WTC11 (cell line): ENCODE measurements at regions not wholly inside any gene's neighbourhood (a gene's known extent, or its start where the extent isn't known, plus 50 kb on each side); places are given as distances from the start of the nearest gene placed in this dataset.

Experiments used
- ATAC-seq: fragments of 200-7000 bp; cut with Tn5 transposase; 2 replicates; pipeline ENCODE4 v1.10.0; 2021; ENCODE audit warnings: mild to moderate bottlenecking, moderate library complexity
- CTCF ChIA-PET: fragments of 300-600 bp; sonication (Branson Sonifier 250); formaldehyde crosslinking; loops from one replicate; lab custom pipeline; 2021; ENCODE audit warnings: antibody characterized with exemption; lab: Charles Lee
- POLR2A ChIA-PET: fragments of 350-600 bp; sonication (Branson Sonifier 250); formaldehyde crosslinking; loops from one replicate; lab custom pipeline; 2021; ENCODE audit warnings: antibody characterized with exemption; lab: Charles Lee
- DNase-seq: peaks from one replicate; pipeline ENCODE4 v3.0.0; 2021; ENCODE audit warnings: low spot score
- H3K27ac Mint-ChIP-seq: 2 replicates; pipeline ENCODE4 v1.8.0; 2021; ENCODE audit warnings: mixed read lengths
- H3K27me3 Mint-ChIP-seq: 2 replicates; pipeline ENCODE4 v1.8.0; 2021; ENCODE audit warnings: low read depth, mild to moderate bottlenecking, moderate library complexity, mixed read lengths
- H3K36me3 Mint-ChIP-seq: 2 replicates; pipeline ENCODE4 v1.8.0; 2021; ENCODE audit warnings: mixed read lengths
- H3K4me1 Mint-ChIP-seq: 2 replicates; pipeline ENCODE4 v1.8.0; 2022; ENCODE audit warnings: mixed read lengths
- H3K4me3 Mint-ChIP-seq: 2 replicates; pipeline ENCODE4 v1.8.0; 2021; ENCODE audit warnings: mild to moderate bottlenecking, moderate library complexity, mixed read lengths
- H3K9me3 Mint-ChIP-seq: 2 replicates; pipeline ENCODE4 v1.8.0; 2021; ENCODE audit warnings: mixed read lengths
- ATF2 ChIP-seq: sonication (generic); formaldehyde crosslinking; IDR thresholded peaks from 2 replicates; pipeline ENCODE4 v1.8.1; 2022; ENCODE audit warnings: low read depth, missing genetic modification reagents, borderline replicate concordance
- ETV6 ChIP-seq: sonication (generic); formaldehyde crosslinking; IDR thresholded peaks from 2 replicates; pipeline ENCODE4 v1.8.1; 2022; ENCODE audit warnings: mild to moderate bottlenecking, missing genetic modification reagents
- FOXJ3 ChIP-seq: sonication (generic); formaldehyde crosslinking; IDR thresholded peaks from 2 replicates; pipeline ENCODE4 v1.9.0; 2021; ENCODE audit warnings: missing genetic modification reagents, mild to moderate bottlenecking, borderline replicate concordance
- GABPB1 ChIP-seq: sonication (generic); formaldehyde crosslinking; IDR thresholded peaks from 2 replicates; pipeline ENCODE4 v1.8.1; 2023; ENCODE audit warnings: mild to moderate bottlenecking, missing genetic modification reagents
- GTF2I ChIP-seq: fragments of 250-450 bp; sonication (Bioruptor Pico); conservative IDR thresholded peaks from 2 replicates; pipeline ENCODE4 v1.4.0; 2021; ENCODE audit warnings: mild to moderate bottlenecking
- HMGA2 ChIP-seq: fragments of 250-450 bp; sonication (Bioruptor Pico); IDR thresholded peaks from 2 replicates; pipeline ENCODE4 v1.4.0; 2021; ENCODE audit warnings: mild to moderate bottlenecking, moderate library complexity
- IRF2 ChIP-seq: sonication (generic); formaldehyde crosslinking; IDR thresholded peaks from 2 replicates; pipeline ENCODE4 v1.8.0; 2022; ENCODE audit warnings: low read depth, missing genetic modification reagents, borderline replicate concordance
- MYBL2 ChIP-seq: sonication (generic); formaldehyde crosslinking; IDR thresholded peaks from 2 replicates; pipeline ENCODE4 v1.8.1; 2023; ENCODE audit warnings: mild to moderate bottlenecking, moderate library complexity, missing genetic modification reagents
- NFYB ChIP-seq: sonication (generic); formaldehyde crosslinking; conservative IDR thresholded peaks from 2 replicates; pipeline ENCODE4 v1.8.0; 2022; ENCODE audit warnings: low read depth, missing genetic modification reagents
- TCF7 ChIP-seq: sonication (generic); formaldehyde crosslinking; IDR thresholded peaks from 2 replicates; pipeline ENCODE4 v1.8.0; 2022; ENCODE audit warnings: mild to moderate bottlenecking, low read depth, missing genetic modification reagents, moderate library complexity
- TEAD4 ChIP-seq: sonication (generic); formaldehyde crosslinking; IDR thresholded peaks from 2 replicates; pipeline ENCODE4 v1.8.0; 2022; ENCODE audit warnings: mild to moderate bottlenecking, missing genetic modification reagents
- TP53 ChIP-seq: sonication (generic); formaldehyde crosslinking; IDR thresholded peaks from 2 replicates; pipeline ENCODE4 v1.8.1; 2023; ENCODE audit warnings: mild to moderate bottlenecking, missing genetic modification reagents
- ZBTB21 ChIP-seq: sonication (generic); formaldehyde crosslinking; IDR thresholded peaks from 2 replicates; pipeline ENCODE4 v1.8.1; 2023; ENCODE audit warnings: mild to moderate bottlenecking, missing genetic modification reagents, borderline replicate concordance
- ZBTB43 ChIP-seq: sonication (generic); formaldehyde crosslinking; IDR thresholded peaks from 2 replicates; pipeline ENCODE4 v1.8.1; 2023; ENCODE audit warnings: mild to moderate bottlenecking, missing genetic modification reagents
- ZNF121 ChIP-seq: sonication (generic); formaldehyde crosslinking; IDR thresholded peaks from 2 replicates; pipeline ENCODE4 v1.8.0; 2023; ENCODE audit warnings: missing genetic modification reagents
- ZNF671 ChIP-seq: fragments of 250-450 bp; sonication (Bioruptor Pico); IDR thresholded peaks from 2 replicates; pipeline ENCODE4 v1.8.0; 2021; ENCODE audit warnings: mild to moderate bottlenecking
- TF ChIP-seq, protein P1 (sequence below): fragments of 250-450 bp; sonication (Bioruptor Pico); IDR thresholded peaks from 2 replicates; pipeline ENCODE4 v1.9.0; 2021; ENCODE audit warnings: mild to moderate bottlenecking, borderline replicate concordance
- TF ChIP-seq, protein P2 (sequence below): sonication (generic); formaldehyde crosslinking; IDR thresholded peaks from 2 replicates; pipeline ENCODE4 v1.8.1; 2023; ENCODE audit warnings: mild to moderate bottlenecking, moderate library complexity, missing genetic modification reagents
- TF ChIP-seq, protein P3 (sequence below): sonication (generic); formaldehyde crosslinking; IDR thresholded peaks from 2 replicates; pipeline ENCODE4 v1.8.0; 2022; ENCODE audit warnings: mild to moderate bottlenecking, missing genetic modification reagents
- TF ChIP-seq, protein P4 (sequence below): fragments of 250-450 bp; sonication (Bioruptor Pico); IDR thresholded peaks from 2 replicates; pipeline ENCODE4 v1.9.0; 2021; ENCODE audit warnings: mild to moderate bottlenecking
- TF ChIP-seq, protein P5 (sequence below): fragments of 250-450 bp; sonication (Bioruptor Pico); IDR thresholded peaks from 2 replicates; pipeline ENCODE4 v1.9.0; 2021; ENCODE audit warnings: moderate library complexity, mild to moderate bottlenecking, inconsistent platforms, borderline replicate concordance

GRCh38 chr1:63000508-63000907 lies 216.6 kb downstream of the ATG4C start:
- H3K4me3 Mint-ChIP-seq: no peak overlapping the region
- POLR2A ChIA-PET: no interaction called here
- H3K36me3 Mint-ChIP-seq: no peaks in the 10 kb centered on the region
- CTCF ChIA-PET: interaction anchor here (0.6 to 1.0 kb wide), 3 partner anchors 148 to 244 kb away, joined by 3 to 5 read pairs (median 4); no protein-coding TSS in a partner anchor
- ATAC-seq (peak; percentile 27), DNase-seq (no peak)
- no peaks in the 10 kb centered on the region for H3K27me3 Mint-ChIP-seq
- TF ChIP-seq TCF7 (CRISPR knock-in tag) (no peak), HMGA2 (CRISPR knock-in tag) (no peak), NFYB (CRISPR knock-in tag) (no peak), FOXJ3 (CRISPR knock-in tag) (no peak), MYBL2 (CRISPR knock-in tag) (no peak), ZNF121 (CRISPR knock-in tag) (no peak), ZBTB43 (CRISPR knock-in tag) (no peak), ATF2 (CRISPR knock-in tag) (no peak), ZNF671 (CRISPR knock-in tag) (no peak), TP53 (CRISPR knock-in tag) (no peak)
- TF ChIP-seq, protein P1, sequence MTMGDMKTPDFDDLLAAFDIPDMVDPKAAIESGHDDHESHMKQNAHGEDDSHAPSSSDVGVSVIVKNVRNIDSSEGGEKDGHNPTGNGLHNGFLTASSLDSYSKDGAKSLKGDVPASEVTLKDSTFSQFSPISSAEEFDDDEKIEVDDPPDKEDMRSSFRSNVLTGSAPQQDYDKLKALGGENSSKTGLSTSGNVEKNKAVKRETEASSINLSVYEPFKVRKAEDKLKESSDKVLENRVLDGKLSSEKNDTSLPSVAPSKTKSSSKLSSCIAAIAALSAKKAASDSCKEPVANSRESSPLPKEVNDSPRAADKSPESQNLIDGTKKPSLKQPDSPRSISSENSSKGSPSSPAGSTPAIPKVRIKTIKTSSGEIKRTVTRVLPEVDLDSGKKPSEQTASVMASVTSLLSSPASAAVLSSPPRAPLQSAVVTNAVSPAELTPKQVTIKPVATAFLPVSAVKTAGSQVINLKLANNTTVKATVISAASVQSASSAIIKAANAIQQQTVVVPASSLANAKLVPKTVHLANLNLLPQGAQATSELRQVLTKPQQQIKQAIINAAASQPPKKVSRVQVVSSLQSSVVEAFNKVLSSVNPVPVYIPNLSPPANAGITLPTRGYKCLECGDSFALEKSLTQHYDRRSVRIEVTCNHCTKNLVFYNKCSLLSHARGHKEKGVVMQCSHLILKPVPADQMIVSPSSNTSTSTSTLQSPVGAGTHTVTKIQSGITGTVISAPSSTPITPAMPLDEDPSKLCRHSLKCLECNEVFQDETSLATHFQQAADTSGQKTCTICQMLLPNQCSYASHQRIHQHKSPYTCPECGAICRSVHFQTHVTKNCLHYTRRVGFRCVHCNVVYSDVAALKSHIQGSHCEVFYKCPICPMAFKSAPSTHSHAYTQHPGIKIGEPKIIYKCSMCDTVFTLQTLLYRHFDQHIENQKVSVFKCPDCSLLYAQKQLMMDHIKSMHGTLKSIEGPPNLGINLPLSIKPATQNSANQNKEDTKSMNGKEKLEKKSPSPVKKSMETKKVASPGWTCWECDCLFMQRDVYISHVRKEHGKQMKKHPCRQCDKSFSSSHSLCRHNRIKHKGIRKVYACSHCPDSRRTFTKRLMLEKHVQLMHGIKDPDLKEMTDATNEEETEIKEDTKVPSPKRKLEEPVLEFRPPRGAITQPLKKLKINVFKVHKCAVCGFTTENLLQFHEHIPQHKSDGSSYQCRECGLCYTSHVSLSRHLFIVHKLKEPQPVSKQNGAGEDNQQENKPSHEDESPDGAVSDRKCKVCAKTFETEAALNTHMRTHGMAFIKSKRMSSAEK: no peak
- TF ChIP-seq, protein P2, sequence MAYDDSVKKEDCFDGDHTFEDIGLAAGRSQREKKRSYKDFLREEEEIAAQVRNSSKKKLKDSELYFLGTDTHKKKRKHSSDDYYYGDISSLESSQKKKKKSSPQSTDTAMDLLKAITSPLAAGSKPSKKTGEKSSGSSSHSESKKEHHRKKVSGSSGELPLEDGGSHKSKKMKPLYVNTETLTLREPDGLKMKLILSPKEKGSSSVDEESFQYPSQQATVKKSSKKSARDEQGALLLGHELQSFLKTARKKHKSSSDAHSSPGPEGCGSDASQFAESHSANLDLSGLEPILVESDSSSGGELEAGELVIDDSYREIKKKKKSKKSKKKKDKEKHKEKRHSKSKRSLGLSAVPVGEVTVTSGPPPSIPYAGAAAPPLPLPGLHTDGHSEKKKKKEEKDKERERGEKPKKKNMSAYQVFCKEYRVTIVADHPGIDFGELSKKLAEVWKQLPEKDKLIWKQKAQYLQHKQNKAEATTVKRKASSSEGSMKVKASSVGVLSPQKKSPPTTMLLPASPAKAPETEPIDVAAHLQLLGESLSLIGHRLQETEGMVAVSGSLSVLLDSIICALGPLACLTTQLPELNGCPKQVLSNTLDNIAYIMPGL (CRISPR knock-in tag): no peak
- TF ChIP-seq, protein P3, sequence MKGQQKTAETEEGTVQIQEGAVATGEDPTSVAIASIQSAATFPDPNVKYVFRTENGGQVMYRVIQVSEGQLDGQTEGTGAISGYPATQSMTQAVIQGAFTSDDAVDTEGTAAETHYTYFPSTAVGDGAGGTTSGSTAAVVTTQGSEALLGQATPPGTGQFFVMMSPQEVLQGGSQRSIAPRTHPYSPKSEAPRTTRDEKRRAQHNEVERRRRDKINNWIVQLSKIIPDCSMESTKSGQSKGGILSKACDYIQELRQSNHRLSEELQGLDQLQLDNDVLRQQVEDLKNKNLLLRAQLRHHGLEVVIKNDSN: no peak
- H3K9me3 Mint-ChIP-seq: no peaks in the 10 kb centered on the region
- no peak overlapping the region for H3K27ac Mint-ChIP-seq
- peaks cover 32% of the 10 kb centered on the region for H3K4me1 Mint-ChIP-seq

- Mint-ChIP-seq H3K27me3 (no peaks in the 10 kb centered on the region), H3K36me3 (no peaks in the 10 kb centered on the region), H3K9me3 (no peaks in the 10 kb centered on the region), H3K27ac (no peak overlapping the region), H3K4me3 (no peak overlapping the region), H3K4me1 (peaks cover 19% of the 10 kb centered on the region)
- CTCF ChIA-PET: interaction anchor here (0.6 to 1.7 kb wide), 29 partner anchors 10 to 687 kb away, joined by 3 to 27 read pairs (median 4); no protein-coding TSS in a partner anchor
- POLR2A ChIA-PET: no interaction called here
- DNase-seq (peak; percentile 37), ATAC-seq (peak; percentile 84)
- TF ChIP-seq, protein P4, sequence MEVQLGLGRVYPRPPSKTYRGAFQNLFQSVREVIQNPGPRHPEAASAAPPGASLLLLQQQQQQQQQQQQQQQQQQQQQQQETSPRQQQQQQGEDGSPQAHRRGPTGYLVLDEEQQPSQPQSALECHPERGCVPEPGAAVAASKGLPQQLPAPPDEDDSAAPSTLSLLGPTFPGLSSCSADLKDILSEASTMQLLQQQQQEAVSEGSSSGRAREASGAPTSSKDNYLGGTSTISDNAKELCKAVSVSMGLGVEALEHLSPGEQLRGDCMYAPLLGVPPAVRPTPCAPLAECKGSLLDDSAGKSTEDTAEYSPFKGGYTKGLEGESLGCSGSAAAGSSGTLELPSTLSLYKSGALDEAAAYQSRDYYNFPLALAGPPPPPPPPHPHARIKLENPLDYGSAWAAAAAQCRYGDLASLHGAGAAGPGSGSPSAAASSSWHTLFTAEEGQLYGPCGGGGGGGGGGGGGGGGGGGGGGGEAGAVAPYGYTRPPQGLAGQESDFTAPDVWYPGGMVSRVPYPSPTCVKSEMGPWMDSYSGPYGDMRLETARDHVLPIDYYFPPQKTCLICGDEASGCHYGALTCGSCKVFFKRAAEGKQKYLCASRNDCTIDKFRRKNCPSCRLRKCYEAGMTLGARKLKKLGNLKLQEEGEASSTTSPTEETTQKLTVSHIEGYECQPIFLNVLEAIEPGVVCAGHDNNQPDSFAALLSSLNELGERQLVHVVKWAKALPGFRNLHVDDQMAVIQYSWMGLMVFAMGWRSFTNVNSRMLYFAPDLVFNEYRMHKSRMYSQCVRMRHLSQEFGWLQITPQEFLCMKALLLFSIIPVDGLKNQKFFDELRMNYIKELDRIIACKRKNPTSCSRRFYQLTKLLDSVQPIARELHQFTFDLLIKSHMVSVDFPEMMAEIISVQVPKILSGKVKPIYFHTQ (CRISPR knock-in tag): no peak
- no peak for TF ChIP-seq ZBTB21
- TF ChIP-seq, protein P5, sequence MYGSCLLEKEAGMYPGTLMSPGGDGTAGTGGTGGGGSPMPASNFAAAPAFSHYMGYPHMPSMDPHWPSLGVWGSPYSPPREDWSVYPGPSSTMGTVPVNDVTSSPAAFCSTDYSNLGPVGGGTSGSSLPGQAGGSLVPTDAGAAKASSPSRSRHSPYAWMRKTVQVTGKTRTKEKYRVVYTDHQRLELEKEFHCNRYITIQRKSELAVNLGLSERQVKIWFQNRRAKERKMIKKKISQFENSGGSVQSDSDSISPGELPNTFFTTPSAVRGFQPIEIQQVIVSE (CRISPR knock-in tag): no peak
- TF ChIP-seq IRF2: no peak
- no peak for TF ChIP-seq ETV6
- TF ChIP-seq ATF2 (CRISPR knock-in tag): no peak
- TF ChIP-seq GTF2I: no peak
- TF ChIP-seq GABPB1 (CRISPR knock-in tag): no peak
- TF ChIP-seq TEAD4 (CRISPR knock-in tag): no peak
These were observed 220.9 kb downstream of the ATG4C start for GRCh38 chr1:63004868-63005267.
